OCI-M1 (cell line): ENCODE measurements at regions not wholly inside any gene's neighbourhood (a gene's known extent, or its start where the extent isn't known, plus 50 kb on each side); places are given as distances from the start of the nearest gene placed in this dataset.
"Not testable (repeated sequence)": the region's sequence is repeated elsewhere in the genome, so short reads cannot be mapped to it uniquely, and the experiment has no call there.

ENCODE experiments used
- DNase-seq: peaks from one replicate; lab custom pipeline; 2025; lab: John Stamatoyannopoulos, UW

DNA sequence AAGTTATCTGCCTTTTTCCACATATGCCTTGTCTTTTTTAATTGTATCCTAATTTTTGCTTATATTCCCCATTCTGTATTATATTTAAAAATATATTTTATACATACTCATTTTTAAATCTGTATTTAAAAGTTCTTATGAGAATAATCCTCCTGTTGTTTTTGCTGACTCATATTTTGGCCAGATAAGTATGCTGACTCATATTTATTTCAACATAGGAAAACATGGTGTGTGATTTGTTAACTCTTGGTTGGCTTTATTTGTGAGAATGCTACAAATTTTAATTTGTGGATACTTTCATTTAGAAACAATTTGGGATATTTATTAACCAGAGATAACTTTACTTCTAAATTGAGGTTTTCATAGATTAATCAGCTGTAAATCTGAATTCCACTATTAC, 587.7 kb downstream of the CPS1 start:
- DNase-seq: peak; percentile 54

DNA sequence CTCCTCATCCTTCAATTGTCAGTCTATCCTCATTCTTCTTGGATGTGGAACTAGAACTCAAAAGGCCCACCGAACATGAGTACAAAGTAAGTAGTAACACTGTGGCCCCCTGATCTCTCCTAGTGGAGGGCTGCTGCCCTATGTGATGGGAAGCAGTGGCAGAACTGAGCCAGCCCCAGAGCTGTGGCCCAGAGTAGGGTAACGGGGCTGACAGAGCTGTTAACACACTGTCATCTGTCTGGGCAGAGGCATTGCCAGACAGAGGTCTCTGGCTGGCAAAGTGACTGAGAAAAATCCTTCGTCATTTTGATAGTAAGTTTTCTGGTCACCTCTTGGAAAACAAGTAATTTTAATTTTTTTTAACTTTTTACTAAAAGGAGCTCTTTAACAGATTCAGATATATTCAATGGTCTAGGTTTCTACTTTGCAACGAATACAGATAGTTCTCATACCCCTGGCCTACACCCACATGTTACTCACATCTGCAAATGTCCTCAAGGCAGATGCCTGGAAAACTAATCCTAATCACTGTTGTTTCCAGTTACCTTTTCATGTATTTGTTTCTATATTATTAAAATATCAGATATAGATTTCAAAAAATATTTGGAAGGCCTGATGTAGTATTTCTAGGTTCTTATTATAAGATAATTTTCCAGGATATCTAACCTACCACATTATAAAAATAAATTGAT, 588.7 kb downstream of the CPS1 start:
- no peak for DNase-seq

- DNase-seq: no peak
Observed at GRCh38 chr2:211149731-211150130, 593.3 kb downstream of the CPS1 start.

GRCh38 chr2:211157211-211157610, 600.8 kb downstream of the CPS1 start:
- DNase-seq: no peak

DNA sequence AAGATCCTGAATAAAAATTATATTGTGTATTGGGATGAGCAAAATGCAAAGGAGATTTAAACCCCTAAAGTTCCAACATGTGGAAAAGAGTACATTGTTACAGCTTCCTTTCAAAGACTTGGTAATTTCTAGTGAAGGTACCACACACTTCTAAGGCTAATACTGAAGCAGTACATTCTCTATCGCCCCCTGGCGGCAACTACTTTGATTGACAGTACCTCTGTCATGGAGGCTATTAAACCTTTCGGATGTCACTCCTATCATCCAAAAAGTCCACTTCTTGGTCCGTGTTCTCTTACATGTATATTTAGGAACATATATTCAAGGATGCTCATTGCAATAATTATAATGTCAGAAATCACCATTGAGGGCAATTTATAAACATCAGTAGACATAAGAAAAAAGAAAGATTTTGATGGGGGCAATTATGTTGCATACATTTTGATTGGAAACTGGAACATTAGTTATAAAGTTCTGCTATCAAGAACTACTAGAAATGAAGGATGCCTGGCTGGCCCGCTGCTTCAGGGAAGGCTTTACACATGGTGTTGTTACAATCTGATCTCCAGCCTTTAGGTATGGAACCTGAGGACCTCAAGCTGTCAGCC, 601.6 kb downstream of the CPS1 start:
- peak; percentile 88 for DNase-seq

DNA sequence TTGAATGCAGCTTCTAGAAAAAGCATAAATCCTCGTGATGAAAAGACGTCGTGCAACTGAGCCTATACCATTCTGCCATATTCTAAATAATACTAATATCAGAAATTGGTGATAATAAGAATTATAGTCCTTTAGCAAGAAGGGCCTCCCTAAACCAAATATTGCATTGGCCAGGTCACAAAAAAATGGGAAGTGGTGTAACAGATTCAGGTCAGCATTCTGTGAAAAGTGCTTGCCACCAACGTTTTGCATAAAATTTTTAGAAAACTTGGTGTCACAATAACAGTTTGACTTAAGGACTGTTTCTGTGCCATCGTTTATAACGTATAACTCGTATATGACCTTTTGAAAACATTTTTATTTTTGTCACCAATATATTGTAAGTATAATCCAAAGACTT, 603.6 kb downstream of the CPS1 start:
- DNase-seq: peak; percentile 43

- peak; percentile 47 for DNase-seq
Observed at GRCh38 chr2:211161236-211161635, 604.8 kb downstream of the CPS1 start.

DNA sequence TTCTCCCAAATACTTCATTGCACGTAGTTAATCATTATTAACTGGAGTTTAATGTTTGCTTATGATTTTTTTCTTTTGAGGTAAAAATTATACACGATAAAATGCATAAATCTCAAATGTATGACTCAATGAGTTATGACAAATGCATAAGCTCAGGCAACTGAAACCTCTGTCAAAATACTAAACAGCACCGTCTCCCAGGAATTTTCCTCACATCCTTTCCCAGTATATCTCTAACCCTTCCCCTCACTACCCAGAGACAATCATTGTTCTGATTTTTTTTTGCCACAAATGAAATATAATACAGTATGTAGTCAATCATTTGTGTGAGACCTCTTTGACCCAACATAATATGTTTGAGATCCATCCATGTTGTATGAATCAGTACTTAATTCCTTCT, 606.5 kb downstream of the CPS1 start:
- DNase-seq: no peak

- DNase-seq: no peak
Observed at GRCh38 chr2:211170843-211171242, 614.4 kb downstream of the CPS1 start.

DNA sequence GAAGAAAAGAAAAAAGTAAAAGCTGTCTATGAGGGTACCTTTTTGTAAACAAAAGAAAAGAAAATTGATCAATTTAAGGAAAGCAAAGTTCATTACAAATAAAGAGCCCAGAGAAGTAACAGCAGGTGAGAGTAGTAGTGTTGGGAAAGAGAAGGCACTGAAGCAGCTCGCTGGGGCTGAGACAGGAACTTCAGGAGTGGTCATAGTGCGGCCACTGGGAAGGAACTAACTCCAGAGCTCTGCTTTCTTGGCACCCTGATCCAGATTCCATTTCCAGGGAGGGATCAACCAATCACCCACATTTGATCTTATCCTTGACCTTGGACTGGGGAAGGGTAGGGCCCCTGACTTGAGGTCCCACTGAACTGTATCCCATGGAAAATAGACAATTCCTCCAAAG, 617.6 kb downstream of the CPS1 start:
- DNase-seq: no peak

DNA sequence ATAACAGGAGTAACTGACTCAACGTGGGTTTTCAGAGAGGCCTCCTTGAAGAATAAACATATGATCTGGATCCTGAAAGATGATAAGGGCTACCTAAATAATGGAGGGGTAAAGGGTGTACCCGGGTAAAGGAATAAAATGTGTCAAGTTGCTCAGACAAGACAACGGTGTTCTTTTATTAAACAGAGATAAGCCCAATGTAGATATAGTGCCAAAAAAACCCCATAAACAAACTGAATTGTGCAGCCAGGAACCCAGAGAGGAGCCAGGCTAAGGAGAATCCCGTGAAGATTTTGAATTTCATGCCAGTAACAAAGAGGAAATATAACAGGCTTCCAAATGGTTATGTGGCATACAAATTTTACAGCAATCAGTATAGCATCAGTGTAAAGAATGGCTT, 618.2 kb downstream of the CPS1 start:
- DNase-seq: no peak

GRCh38 chr2:211175956-211176355, 619.6 kb downstream of the CPS1 start:
- no peak for DNase-seq

GRCh38 chr2:211176514-211177141, 620.2 kb downstream of the CPS1 start:
- no peak for DNase-seq

GRCh38 chr2:211181626-211182025, 625.2 kb downstream of the CPS1 start:
- no peak for DNase-seq

DNA sequence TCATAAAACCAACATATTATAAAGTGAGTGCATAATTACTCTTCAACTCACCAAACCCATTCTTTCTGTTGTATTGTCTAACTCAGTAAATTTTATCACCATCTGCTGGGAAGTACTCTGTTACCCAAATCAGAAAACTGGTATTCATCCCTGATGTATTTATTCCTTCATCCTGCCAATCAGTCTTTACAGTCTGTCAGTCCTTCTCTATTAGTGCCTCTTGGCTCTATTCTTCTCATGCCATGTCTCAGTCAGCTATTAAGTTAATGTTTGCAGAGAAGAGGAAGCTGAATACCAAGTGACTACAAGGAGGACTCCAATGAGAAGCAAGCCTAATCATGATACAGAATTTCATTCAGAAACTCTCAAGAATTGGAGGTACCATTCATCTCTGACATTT, 631.2 kb downstream of the CPS1 start:
- DNase-seq: no peak

- peak; percentile 9 for DNase-seq
Observed at GRCh38 chr2:211203986-211204385, 647.6 kb downstream of the CPS1 start.

- peak; percentile 32 for DNase-seq
Observed at GRCh38 chr2:211204456-211204855, 648.1 kb downstream of the CPS1 start.

DNA sequence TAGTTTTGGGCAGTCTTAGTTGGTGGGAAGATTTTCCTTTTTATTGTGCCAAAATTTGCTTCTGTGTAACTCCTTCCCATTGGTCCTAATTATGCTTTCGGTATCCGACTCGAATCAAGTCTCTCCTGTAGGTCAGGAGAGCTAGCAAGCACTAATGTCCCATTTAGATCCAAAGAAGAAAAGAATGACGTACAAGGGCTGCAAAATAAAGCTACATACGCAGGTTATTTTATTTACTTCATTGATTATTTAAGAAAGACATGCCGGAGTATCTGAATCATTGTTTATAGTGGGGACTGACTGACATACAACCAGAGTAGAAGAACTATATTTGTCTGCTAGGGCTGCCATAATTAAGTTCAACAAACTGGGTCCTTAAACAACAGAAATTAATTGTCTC, 648.5 kb downstream of the CPS1 start:
- DNase-seq: no peak

- DNase-seq: no peak
Observed at GRCh38 chr2:211205358-211205757, 649.0 kb downstream of the CPS1 start.

- DNase-seq: no peak
Observed at GRCh38 chr2:211205836-211206235, 649.4 kb downstream of the CPS1 start.

- DNase-seq: peak; percentile 65
Observed at GRCh38 chr2:211216221-211216620, 659.8 kb downstream of the CPS1 start.

GRCh38 chr2:211219548-211219947, 663.1 kb downstream of the CPS1 start:
- not testable (repeated sequence) for DNase-seq

DNA sequence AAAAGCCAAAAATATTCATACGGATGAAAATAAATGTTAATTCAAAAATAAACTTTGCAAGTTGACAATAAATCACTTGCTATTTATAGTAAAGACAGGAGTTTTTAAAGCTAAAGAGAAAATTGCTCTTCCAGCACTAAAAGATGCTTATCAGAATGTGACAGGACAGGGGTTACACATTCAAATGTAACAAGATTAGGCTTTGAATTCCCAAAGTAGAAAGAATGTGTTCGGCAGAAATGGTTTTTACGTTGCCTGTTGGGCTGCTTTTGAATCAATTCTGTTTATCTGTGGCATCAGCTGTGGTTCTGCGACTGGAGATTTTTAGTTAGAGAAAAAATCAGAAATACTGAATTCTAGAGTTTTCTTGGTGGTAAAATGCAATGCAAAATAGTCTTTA, 669.4 kb downstream of the CPS1 start:
- DNase-seq: no peak

DNA sequence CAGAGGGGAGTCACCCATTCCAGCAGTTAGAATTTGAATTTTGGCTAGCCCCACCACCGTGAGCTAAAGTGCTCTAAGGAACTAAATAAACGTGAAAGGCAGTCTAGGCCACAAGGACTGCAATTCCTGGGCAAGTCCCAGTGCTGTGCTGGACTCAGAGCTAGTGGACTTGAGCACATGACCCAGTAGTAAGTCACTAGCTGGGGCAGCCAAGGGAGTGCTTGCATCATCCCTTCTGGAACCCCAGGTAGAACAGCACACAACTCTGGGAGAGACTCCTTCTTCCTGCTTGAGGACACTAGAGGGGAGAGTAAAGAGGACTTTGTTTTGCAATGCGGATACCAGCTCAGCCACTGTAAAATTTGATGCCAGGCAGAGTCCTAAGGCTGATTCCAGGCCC, 672.2 kb downstream of the CPS1 start:
- no peak for DNase-seq
